ENCODE measurements at regions not wholly inside any gene's neighbourhood (a gene's known extent, or its start where the extent isn't known, plus 50 kb on each side); places are given as distances from the start of the nearest gene placed in this dataset.
"Not testable (repeated sequence)": the region's sequence is repeated elsewhere in the genome, so short reads cannot be mapped to it uniquely, and the experiment has no call there.

- no peak for FAIRE-seq
- no peak for DNase-seq (ENCODE audit: insufficient read length, low spot score)
- no peak for TF ChIP-seq POLR2A (IDR thresholded peaks at IDR 0.05; ENCODE audit: low read depth, low read length)
Measured at GRCh38 chr7:149669121-149669818, 104.1 kb downstream of the ZNF467 start.

GRCh38 chr7:149666360-149666945 lies 106.9 kb downstream of the ZNF467 start:
- no peak for TF ChIP-seq POLR2A (IDR thresholded peaks at IDR 0.05; ENCODE audit: low read depth, low read length)
- no peak for FAIRE-seq

GRCh38 chr7:149665618-149666017 lies 107.8 kb downstream of the ZNF467 start:
- DNase-seq (ENCODE audit: insufficient read length, low spot score); FAIRE-seq: not testable (repeated sequence)

More at GRCh38 chr7:149666360-149666945, 106.9 kb downstream of the ZNF467 start:
- no peak for DNase-seq (ENCODE audit: insufficient read length, low spot score)

- TF ChIP-seq POLR2A (IDR thresholded peaks at IDR 0.05; ENCODE audit: low read depth, low read length), result no peak
- FAIRE-seq (no peak), DNase-seq (ENCODE audit: insufficient read length, low spot score) (no peak)
Measured at GRCh38 chr7:149664666-149665065, 108.7 kb downstream of the ZNF467 start.

- no peak for DNase-seq (ENCODE audit: insufficient read length, low spot score)
- TF ChIP-seq POLR2A (IDR thresholded peaks at IDR 0.05; ENCODE audit: low read depth, low read length), result no peak
- no peak for FAIRE-seq
Measured at GRCh38 chr7:149664176-149664575, 109.2 kb downstream of the ZNF467 start.

- DNase-seq (ENCODE audit: insufficient read length, low spot score) (peak; percentile 32), FAIRE-seq (no peak)
- TF ChIP-seq POLR2A (IDR thresholded peaks at IDR 0.05; ENCODE audit: low read depth, low read length), result no peak
Measured at GRCh38 chr7:149662591-149663095, 110.7 kb downstream of the ZNF467 start.

- no peak for TF ChIP-seq POLR2A (IDR thresholded peaks at IDR 0.05; ENCODE audit: low read depth, low read length)
- FAIRE-seq (no peak), DNase-seq (ENCODE audit: insufficient read length, low spot score) (no peak)
Measured at GRCh38 chr7:149655784-149656183, 117.6 kb downstream of the ZNF467 start.

GRCh38 chr7:149654588-149654987 lies 118.8 kb downstream of the ZNF467 start:
- TF ChIP-seq POLR2A (IDR thresholded peaks at IDR 0.05; ENCODE audit: low read depth, low read length), result no peak
- DNase-seq (ENCODE audit: insufficient read length, low spot score) (no peak), FAIRE-seq (no peak)

GRCh38 chr7:149650190-149650589 lies 123.2 kb downstream of the ZNF467 start:
- not testable (repeated sequence) for FAIRE-seq; DNase-seq (ENCODE audit: insufficient read length, low spot score)

GRCh38 chr7:149644754-149645153 lies 128.6 kb downstream of the ZNF467 start:
- DNase-seq (ENCODE audit: insufficient read length, low spot score), result no peak
- FAIRE-seq, result no peak
- TF ChIP-seq POLR2A (IDR thresholded peaks at IDR 0.05; ENCODE audit: low read depth, low read length), result no peak

GRCh38 chr7:149642589-149642988 lies 130.8 kb downstream of the ZNF467 start:
- TF ChIP-seq POLR2A (IDR thresholded peaks at IDR 0.05; ENCODE audit: low read depth, low read length), result no peak
- DNase-seq (ENCODE audit: insufficient read length, low spot score) (no peak), FAIRE-seq (no peak)

GRCh38 chr7:149638566-149639320 lies 134.6 kb downstream of the ZNF467 start:
- TF ChIP-seq POLR2A (IDR thresholded peaks at IDR 0.05; ENCODE audit: low read depth, low read length), result no peak
- FAIRE-seq (no peak), DNase-seq (ENCODE audit: insufficient read length, low spot score) (no peak)

GRCh38 chr7:149637911-149638565 lies 135.3 kb downstream of the ZNF467 start:
- FAIRE-seq (no peak), DNase-seq (ENCODE audit: insufficient read length, low spot score) (no peak)
- no peak for TF ChIP-seq POLR2A (IDR thresholded peaks at IDR 0.05; ENCODE audit: low read depth, low read length)

Measured in H54 (cell line).